Neural cell (in vitro differentiated cells): ENCODE measurements at regions not wholly inside any gene's neighbourhood (a gene's known extent, or its start where the extent isn't known, plus 50 kb on each side); places are given as distances from the start of the nearest gene placed in this dataset.
"Not testable (repeated sequence)": the region's sequence is repeated elsewhere in the genome, so short reads cannot be mapped to it uniquely, and the experiment has no call there.

Experiments used
- H2AFZ ChIP-seq: fragments of 200-600, 300-800 bp; sonication (generic), shearing (Covaris generic); 2 replicates; pipeline ENCODE4 v1.6.0; 2014; ENCODE audit warnings: low read depth, mild to moderate bottlenecking, antibody characterized with exemption, low read length, moderate library complexity
- H3F3A ChIP-seq: fragments of 200-600 bp; shearing (Covaris generic); 2 replicates; pipeline ENCODE4 v1.6.1; 2016; ENCODE audit warnings: mild to moderate bottlenecking, moderate library complexity, mixed read lengths, antibody characterized with exemption, low read length; ENCODE audit not compliant: insufficient read depth, poor library complexity, severe bottlenecking
- H3K27ac ChIP-seq: fragments of 200-600, 300-800 bp; sonication (generic), shearing (Covaris generic); 2 replicates; pipeline ENCODE4 v1.5.1; 2014; ENCODE audit warnings: mild to moderate bottlenecking, low read length, moderate library complexity
- H3K27me3 ChIP-seq: fragments of 300-800, 200-600 bp; sonication (generic), shearing (Covaris generic); 2 replicates; pipeline ENCODE4 v1.6.0; 2014; ENCODE audit warnings: mild to moderate bottlenecking, low read depth, low read length, moderate library complexity; ENCODE audit not compliant: insufficient read depth
- H3K36me3 ChIP-seq: fragments of 300-800, 200-600 bp; sonication (generic), shearing (Covaris generic); 2 replicates; pipeline ENCODE4 v1.5.1; 2014; ENCODE audit warnings: mild to moderate bottlenecking, antibody characterized with exemption, low read length, moderate library complexity; ENCODE audit not compliant: insufficient read depth
- H3K4me2 ChIP-seq: fragments of 300-800, 200-600 bp; sonication (generic), shearing (Covaris generic); 2 replicates; pipeline ENCODE4 v1.6.0; 2014; ENCODE audit warnings: mild to moderate bottlenecking, low read length
- H3K4me3 ChIP-seq: fragments of 300-800, 200-600 bp; sonication (generic), shearing (Covaris generic); 2 replicates; pipeline ENCODE4 v1.5.1; 2014; ENCODE audit warnings: mild to moderate bottlenecking, low read length, moderate library complexity
- H3K79me2 ChIP-seq: fragments of 200-600 bp; shearing (Covaris generic); replicated peaks from 2 replicates; pipeline ENCODE4 v1.6.0; 2014; ENCODE audit warnings: mild to moderate bottlenecking, low read length, moderate library complexity; ENCODE audit not compliant: insufficient read depth
- H3K9ac ChIP-seq: fragments of 300-800, 200-600 bp; sonication (generic), shearing (Covaris generic); 2 replicates; pipeline ENCODE4 v1.6.1; 2016; ENCODE audit warnings: mild to moderate bottlenecking, low read length, mixed read lengths
- H3K9me2 ChIP-seq: fragments of 200-600 bp; shearing (Covaris generic); 2 replicates; pipeline ENCODE4 v1.6.1; 2016; ENCODE audit warnings: mild to moderate bottlenecking, low read length, mixed read lengths; ENCODE audit not compliant: insufficient read depth
- H3K9me3 ChIP-seq: fragments of 200-600, 300-800 bp; sonication (generic), shearing (Covaris generic); 2 replicates; pipeline ENCODE4 v1.6.1; 2016; ENCODE audit warnings: mild to moderate bottlenecking, mixed run types, low read length, moderate library complexity, mixed read lengths
- H4K20me1 ChIP-seq: fragments of 200-600 bp; shearing (Covaris generic); 2 replicates; pipeline ENCODE4 v1.6.1; 2016; ENCODE audit warnings: mild to moderate bottlenecking, mixed run types; ENCODE audit not compliant: insufficient read depth
- CTCF ChIP-seq: fragments of 450-650 bp; IDR thresholded peaks from 2 replicates; pipeline ENCODE4 v1.5.1; 2014; ENCODE audit warnings: antibody characterized with exemption, mild to moderate bottlenecking, moderate library complexity; ENCODE audit not compliant: poor library complexity, severe bottlenecking
- EP300 ChIP-seq: fragments of 450-650 bp; conservative IDR thresholded peaks from 2 replicates; pipeline ENCODE4 v1.6.1; 2014; ENCODE audit warnings: antibody characterized with exemption, mild to moderate bottlenecking, moderate library complexity; ENCODE audit not compliant: poor library complexity, severe bottlenecking
- EZH2 ChIP-seq: fragments of 200-600, 300-800 bp; shearing (Covaris generic), sonication (generic); IDR thresholded peaks from 2 replicates; pipeline ENCODE4 v1.6.1; 2014; ENCODE audit warnings: antibody characterized with exemption, low read length, borderline replicate concordance, mild to moderate bottlenecking; ENCODE audit not compliant: insufficient read depth, poor library complexity, severe bottlenecking
- MXI1 ChIP-seq: fragments of 450-650 bp; conservative IDR thresholded peaks from 2 replicates; pipeline ENCODE4 v1.6.1; 2014; ENCODE audit warnings: antibody characterized with exemption, mild to moderate bottlenecking; ENCODE audit not compliant: poor library complexity, severe bottlenecking
- POLR2AphosphoS5 ChIP-seq: IDR thresholded peaks from 2 replicates; pipeline ENCODE4 v1.6.1; 2012
- RAD21 ChIP-seq: fragments of 450-650 bp; conservative IDR thresholded peaks from 2 replicates; pipeline ENCODE4 v1.6.1; 2014; ENCODE audit warnings: antibody characterized with exemption, mild to moderate bottlenecking, moderate library complexity
- REST ChIP-seq: IDR thresholded peaks from 2 replicates; pipeline ENCODE4 v1.6.1; 2012; ENCODE audit warnings: borderline replicate concordance
- SMC3 ChIP-seq: fragments of 450-650 bp; conservative IDR thresholded peaks from 2 replicates; pipeline ENCODE4 v1.6.1; 2014; ENCODE audit warnings: antibody characterized with exemption, mild to moderate bottlenecking, moderate library complexity; ENCODE audit not compliant: poor library complexity
- TAF1 ChIP-seq: IDR thresholded peaks from 2 replicates; pipeline ENCODE4 v1.6.1; 2012; ENCODE audit warnings: low read depth

- Histone ChIP-seq H3K4me2 (no peak overlapping the region), H3K27ac (no peak overlapping the region), H4K20me1 (no peaks in the 10 kb centered on the region), H3K9ac (no peak overlapping the region), H3K4me3 (no peak overlapping the region), H3K36me3 (no peaks in the 10 kb centered on the region), H3F3A (no peaks in the 10 kb centered on the region), H3K9me3 (no peaks in the 10 kb centered on the region), H3K9me2 (no peaks in the 10 kb centered on the region), H3K27me3 (no peaks in the 10 kb centered on the region), H3K79me2 (no peaks in the 10 kb centered on the region), H2AFZ (no peak overlapping the region)
- TF ChIP-seq EZH2 = no peak
- no peak for TF ChIP-seq CTCF
- TF ChIP-seq TAF1 = no peak
- no peak for TF ChIP-seq REST
- no peak for TF ChIP-seq MXI1
- TF ChIP-seq EP300 = no peak
- TF ChIP-seq POLR2AphosphoS5 = no peak
These were observed 73.4 kb upstream of the BNIP2 start for GRCh38 chr15:59762558-59762957.

- H3K36me3 ChIP-seq, H3K4me2 ChIP-seq, H4K20me1 ChIP-seq, H2AFZ ChIP-seq, H3K9ac ChIP-seq, H3K27ac ChIP-seq, H3K9me2 ChIP-seq, H3K9me3 ChIP-seq, H3K4me3 ChIP-seq, H3K79me2 ChIP-seq, H3K27me3 ChIP-seq, H3F3A ChIP-seq: not testable (repeated sequence)
These were observed 71.1 kb upstream of the BNIP2 start for GRCh38 chr15:59760256-59760655.

- H3K4me3 ChIP-seq = no peak overlapping the region
- H3F3A ChIP-seq = no peaks in the 10 kb centered on the region
- peak; percentile 70 for TF ChIP-seq RAD21
- no peak for TF ChIP-seq POLR2AphosphoS5
- peak; percentile 70 for TF ChIP-seq CTCF
- TF ChIP-seq EP300 = no peak
- peak; percentile 64 for TF ChIP-seq SMC3
- no peak for TF ChIP-seq EZH2
- TF ChIP-seq REST = no peak
- TF ChIP-seq TAF1 = no peak
- no peak for TF ChIP-seq MXI1
- H3K9ac ChIP-seq = no peak overlapping the region
- H3K9me3 ChIP-seq = no peaks in the 10 kb centered on the region
- H2AFZ ChIP-seq = no peak overlapping the region
- no peaks in the 10 kb centered on the region for H3K79me2 ChIP-seq
- H3K27me3 ChIP-seq = no peaks in the 10 kb centered on the region
- no peaks in the 10 kb centered on the region for H4K20me1 ChIP-seq
- H3K9me2 ChIP-seq = no peaks in the 10 kb centered on the region
- no peak overlapping the region for H3K27ac ChIP-seq
- H3K36me3 ChIP-seq = no peaks in the 10 kb centered on the region
- no peak overlapping the region for H3K4me2 ChIP-seq
These were observed 62.7 kb upstream of the BNIP2 start for GRCh38 chr15:59751552-59752413.
